Daoy (cell line): ENCODE measurements at regions not wholly inside any gene's neighbourhood (a gene's known extent, or its start where the extent isn't known, plus 50 kb on each side); places are given as distances from the start of the nearest gene placed in this dataset.

Experiments used
- DNase-seq: peaks from one replicate; pipeline ENCODE4 v3.0.0-alpha.2; 2015; ENCODE audit warnings: low read depth

- DNase-seq, result no peak
These were observed 182.0 kb upstream of the IER5L start for GRCh38 chr9:129359916-129360536.

DNA sequence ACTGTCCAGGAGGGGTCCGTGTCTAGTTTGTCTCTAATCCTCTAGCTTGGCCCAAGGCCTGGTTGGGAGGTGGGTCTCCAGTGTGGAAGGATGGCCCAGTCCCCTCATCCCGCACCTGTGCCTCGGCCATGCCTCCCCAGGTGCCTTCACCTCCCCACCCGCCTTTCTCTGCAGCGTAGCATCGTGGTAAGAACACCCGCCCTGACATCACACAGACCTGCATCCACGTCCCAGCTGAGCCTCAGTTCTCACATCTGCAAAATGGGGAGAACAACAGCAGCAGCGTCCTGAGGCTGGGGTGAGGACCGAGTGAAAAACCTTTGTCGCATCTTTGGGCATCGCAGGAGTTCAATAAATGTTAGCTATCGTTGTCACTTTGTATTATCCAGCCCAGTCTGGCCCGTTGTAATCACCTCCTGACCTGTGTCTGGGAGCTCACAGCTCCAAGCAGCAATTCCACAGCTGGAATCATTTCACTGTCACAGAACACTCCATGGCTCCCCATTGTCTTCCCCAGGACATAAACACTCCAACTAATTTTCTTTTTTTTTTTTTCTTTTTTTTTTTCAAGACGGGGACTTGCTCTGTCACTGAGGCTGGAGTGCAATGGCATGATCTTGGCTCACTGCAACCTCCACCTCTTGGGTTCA, 181.2 kb upstream of the IER5L start:
- no peak for DNase-seq

GRCh38 chr9:129358621-129359154, 180.6 kb upstream of the IER5L start:
- DNase-seq, result no peak

DNA sequence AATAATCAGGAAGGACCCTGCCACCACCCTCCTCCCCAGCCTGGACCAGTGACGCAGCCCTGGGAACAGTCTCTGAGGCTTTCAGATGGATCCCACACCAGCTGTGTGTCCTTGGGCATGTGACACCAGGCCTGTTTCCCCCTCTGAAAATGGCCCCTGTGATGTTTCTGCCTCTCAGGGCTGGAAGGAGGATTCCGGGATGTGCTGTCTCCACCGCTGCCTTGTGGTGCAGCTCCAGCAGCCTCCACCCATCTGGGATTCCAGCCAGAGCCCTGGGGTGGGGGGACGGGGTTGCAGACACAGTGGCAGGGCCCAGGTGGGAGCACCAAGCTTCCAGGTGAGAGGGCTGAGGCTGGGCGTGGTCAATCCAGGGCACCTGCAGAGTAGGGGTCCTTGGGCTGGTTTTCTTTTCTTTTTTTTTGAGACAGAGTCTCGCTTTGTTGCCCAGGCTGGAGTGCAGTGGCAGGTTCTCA, 179.7 kb upstream of the IER5L start:
- DNase-seq, result no peak

- no peak for DNase-seq
These were observed 179.1 kb upstream of the IER5L start for GRCh38 chr9:129356871-129357772.

- no peak for DNase-seq
These were observed 177.6 kb upstream of the IER5L start for GRCh38 chr9:129355631-129356030.

DNA sequence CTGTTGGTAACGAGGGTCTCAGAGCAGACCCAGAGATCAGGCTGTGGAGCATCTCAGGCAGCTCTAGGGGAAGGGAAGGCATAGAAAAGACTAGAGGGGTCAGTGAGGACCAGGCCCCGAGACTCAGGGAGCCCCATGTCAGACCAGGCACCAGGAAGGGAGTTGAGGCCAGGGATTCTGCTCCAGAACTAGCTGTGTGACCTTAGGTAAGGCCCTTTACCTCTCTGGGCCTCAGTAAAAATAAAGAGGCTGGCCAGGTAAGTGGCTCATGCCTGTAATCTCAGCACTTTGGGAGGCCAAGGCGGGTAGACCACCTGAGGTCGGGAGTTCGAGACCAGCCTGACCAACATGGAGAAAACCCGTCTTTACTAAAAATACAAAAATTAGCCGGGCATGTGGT, 176.4 kb upstream of the IER5L start:
- no peak for DNase-seq

- DNase-seq, result no peak
These were observed 175.8 kb upstream of the IER5L start for GRCh38 chr9:129353697-129354336.

GRCh38 chr9:129352146-129352865, 174.2 kb upstream of the IER5L start:
- no peak for DNase-seq

DNA sequence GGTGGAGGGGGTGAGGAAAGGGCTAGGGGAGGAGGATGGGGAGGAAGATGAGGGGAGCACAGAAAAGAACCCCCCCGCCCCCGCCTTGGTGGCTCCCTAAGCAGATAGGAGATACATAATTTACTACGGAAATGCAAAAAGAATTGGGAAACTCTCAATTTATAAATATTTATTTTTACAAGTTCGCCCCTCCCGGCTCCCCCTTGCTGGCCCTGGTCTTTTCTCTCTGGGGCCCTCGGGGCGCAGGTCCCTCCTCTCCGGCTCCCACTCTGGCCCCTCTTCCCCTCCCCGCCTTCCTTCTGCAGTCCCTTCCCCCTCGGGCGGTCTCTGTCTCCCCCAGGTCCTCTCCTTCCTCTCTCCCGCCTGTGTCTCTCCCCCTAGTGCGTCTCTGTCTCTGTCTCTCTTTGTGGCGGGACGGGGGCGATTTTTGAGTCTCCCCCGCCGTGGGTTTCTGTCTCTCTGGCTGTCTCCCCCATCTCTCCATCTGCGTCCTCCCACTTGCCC, 173.6 kb upstream of the IER5L start:
- DNase-seq, result no peak

- DNase-seq, result no peak
These were observed 173.1 kb upstream of the IER5L start for GRCh38 chr9:129351058-129351641.

GRCh38 chr9:129350143-129350935, 172.3 kb upstream of the IER5L start:
- DNase-seq, result no peak

GRCh38 chr9:129349665-129349947, 171.5 kb upstream of the IER5L start:
- no peak for DNase-seq

DNA sequence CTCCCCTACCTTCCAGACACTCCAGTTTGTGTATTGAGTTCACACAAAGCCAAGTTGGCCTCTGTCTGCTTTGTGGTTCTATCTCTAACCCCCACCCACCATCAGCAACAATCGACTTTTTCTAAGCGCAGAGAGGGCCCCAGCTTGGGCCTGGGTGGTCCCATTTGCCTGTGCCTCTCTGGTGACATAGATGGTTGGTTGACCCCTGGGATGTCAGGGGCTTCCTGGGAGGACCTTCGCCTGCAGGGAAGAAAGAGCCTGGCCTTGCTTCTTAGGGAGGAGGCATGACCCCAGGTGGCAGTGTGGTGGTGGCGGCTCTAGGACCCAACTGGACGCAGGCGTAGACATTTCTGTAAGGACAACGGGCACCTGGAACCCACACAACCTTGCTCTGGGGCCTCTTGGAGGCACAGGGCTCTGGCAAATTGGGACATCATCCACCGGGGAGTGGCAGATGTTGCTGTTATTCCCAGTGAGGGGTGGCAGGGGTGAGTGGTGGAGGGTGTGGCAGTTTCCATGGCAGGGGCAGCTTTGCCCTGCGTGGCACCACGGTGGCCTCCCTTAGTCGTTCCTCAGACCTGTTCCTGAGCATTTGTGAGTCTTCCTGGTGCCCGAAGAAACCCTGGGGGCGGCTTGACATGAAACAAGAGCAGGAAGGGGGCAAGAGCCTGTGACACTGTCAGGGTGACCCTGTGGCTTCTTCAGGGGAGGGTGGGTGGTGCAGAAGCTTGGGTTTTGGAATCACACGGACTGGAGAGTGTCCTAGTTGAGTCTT, 171.0 kb upstream of the IER5L start:
- DNase-seq, result no peak

DNA sequence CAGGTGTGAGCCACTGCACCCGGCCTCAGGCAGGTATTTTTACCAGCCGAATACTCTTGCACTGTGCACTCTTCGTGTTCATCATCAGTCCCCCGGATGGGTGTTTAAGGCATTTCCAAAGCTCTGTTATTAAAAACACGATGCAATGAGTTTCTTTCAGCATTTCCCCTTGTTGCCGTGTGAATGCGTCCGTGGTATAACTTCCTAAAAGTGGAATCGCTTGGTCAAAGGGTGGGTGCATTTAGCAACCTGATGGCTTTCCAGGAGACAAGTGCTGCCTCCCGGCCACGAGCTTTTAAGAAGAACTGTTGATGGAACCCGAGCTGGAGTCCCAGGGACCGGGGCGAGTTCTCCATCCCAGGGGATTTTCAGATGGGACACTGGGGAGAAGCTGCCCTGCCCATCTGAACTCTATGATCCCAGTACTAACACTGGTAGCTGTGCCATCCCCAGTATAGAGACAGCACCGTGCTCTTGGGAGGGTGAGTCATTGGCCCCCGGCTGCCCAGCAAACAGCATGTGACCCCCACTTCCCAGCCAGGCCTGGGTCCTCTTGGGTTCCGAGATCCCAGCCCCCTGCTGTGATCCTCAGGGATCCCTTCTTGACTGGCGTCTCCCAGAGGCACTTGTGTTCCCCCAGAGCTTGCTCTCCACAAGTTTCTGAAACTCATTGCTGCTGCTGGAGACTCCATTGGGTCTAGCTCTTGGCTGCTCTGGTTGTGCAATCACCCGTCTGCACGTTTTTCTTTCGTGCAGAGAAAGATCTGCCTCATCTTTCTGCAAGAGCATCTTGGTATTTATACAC, 169.5 kb upstream of the IER5L start:
- DNase-seq, result no peak

- no peak for DNase-seq
These were observed 168.0 kb upstream of the IER5L start for GRCh38 chr9:129346046-129346445.

DNA sequence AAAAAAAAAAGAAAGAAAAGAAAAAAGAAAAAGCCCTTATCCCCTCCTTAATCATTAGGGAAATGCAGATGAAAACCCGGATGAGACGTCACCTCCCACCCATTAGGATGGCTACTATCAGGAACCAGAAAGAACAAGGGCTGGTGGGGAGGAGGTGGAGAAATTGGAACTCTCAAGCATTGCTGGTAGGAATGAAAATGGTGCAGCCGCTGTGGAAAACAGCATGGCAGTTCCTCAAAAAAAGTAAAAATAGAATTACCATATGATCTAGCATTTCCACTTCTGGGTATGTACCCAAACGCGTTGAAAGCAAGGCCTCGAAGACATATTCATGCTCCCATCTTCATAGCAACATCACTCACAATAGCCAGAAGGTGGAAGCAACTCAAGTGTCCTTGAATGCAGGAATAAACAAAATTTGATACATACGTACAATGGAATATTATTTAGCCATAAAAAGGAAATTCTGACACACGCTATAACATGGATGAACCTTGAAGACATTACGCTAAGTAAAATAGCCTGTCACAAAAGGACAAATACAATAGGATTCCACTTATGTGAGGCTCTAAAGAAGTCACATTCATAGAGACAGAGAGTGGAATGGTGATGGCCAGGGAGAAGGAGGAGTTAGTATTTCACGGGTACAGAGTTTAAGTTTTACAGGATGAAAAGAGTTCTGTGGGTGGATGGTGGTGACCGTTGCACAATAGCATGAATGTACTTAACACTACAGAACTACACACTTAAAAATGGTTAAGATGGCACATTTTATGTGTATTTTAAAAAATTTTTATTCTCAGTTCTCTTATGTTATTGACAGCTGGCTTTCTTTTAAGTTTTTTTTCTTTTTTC, 166.8 kb upstream of the IER5L start:
- DNase-seq, result no peak
